GM12874 (cell line): ENCODE measurements at regions not wholly inside any gene's neighbourhood (a gene's known extent, or its start where the extent isn't known, plus 50 kb on each side); places are given as distances from the start of the nearest gene placed in this dataset.

Experiments used
- TF ChIP-seq, protein P1 (sequence below): IDR thresholded peaks from 2 replicates; pipeline ENCODE4 v1.5.1; 2011; ENCODE audit warnings: low read depth, mild to moderate bottlenecking, control low read depth, low read length, moderate library complexity; ENCODE audit not compliant: insufficient read depth

DNA sequence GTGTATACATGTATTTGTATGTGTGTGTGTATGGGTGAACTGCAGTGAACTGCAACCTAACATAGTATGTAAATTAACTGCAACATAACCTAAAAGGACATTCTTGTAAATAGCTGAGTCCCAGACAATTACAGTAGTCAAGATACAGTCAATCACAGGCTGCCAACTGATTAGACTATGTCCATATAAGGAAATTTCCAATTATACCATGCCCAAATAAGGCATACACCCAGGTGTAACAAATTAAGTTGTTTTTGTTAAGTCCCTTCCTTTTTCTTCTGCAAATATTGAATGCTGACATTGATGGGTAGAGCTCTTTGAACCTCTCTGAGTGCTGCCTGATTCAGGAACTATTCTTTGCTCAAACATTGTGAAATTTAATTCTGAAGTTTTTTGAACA is 594.6 kb upstream of the FAM174A start:
- TF ChIP-seq, protein P1, sequence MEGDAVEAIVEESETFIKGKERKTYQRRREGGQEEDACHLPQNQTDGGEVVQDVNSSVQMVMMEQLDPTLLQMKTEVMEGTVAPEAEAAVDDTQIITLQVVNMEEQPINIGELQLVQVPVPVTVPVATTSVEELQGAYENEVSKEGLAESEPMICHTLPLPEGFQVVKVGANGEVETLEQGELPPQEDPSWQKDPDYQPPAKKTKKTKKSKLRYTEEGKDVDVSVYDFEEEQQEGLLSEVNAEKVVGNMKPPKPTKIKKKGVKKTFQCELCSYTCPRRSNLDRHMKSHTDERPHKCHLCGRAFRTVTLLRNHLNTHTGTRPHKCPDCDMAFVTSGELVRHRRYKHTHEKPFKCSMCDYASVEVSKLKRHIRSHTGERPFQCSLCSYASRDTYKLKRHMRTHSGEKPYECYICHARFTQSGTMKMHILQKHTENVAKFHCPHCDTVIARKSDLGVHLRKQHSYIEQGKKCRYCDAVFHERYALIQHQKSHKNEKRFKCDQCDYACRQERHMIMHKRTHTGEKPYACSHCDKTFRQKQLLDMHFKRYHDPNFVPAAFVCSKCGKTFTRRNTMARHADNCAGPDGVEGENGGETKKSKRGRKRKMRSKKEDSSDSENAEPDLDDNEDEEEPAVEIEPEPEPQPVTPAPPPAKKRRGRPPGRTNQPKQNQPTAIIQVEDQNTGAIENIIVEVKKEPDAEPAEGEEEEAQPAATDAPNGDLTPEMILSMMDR = no peak

DNA sequence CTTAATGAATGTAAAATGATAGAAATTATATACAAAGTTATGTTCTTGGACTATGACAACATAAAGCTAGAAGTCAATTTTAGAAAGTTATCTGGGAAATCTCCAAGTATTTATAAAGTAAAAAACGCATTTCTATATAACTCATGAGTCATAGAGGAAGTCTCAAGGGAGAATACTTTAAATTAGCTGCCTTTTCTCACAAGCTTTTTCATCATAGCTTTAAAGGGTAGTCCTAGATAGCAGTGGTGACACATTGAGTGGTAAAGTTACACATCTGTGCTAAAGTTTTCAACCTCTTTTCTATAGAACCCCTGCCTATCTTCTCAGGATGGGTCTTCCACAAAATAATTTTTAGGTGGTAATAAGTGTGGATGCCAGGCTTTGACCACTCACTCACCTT is 598.3 kb upstream of the FAM174A start:
- TF ChIP-seq, protein P1 = no peak

DNA sequence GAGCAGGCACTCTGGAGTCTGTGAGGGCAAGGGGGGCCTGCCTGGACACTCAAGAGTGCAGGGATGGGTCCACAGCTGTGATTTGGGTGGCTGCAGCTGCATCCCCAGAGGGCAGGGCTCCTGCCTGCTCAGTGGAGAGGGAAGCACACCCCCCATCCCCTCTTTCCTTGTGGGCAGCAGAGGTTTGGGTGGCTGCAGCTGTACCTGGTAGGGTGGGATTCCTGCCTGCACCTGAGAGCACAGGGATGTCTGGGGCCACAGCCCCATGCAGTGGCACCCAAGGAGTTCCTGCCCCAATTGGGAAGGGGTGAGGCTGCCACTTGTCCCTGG is 605.4 kb upstream of the FAM174A start:
- TF ChIP-seq, protein P1 = no peak

DNA sequence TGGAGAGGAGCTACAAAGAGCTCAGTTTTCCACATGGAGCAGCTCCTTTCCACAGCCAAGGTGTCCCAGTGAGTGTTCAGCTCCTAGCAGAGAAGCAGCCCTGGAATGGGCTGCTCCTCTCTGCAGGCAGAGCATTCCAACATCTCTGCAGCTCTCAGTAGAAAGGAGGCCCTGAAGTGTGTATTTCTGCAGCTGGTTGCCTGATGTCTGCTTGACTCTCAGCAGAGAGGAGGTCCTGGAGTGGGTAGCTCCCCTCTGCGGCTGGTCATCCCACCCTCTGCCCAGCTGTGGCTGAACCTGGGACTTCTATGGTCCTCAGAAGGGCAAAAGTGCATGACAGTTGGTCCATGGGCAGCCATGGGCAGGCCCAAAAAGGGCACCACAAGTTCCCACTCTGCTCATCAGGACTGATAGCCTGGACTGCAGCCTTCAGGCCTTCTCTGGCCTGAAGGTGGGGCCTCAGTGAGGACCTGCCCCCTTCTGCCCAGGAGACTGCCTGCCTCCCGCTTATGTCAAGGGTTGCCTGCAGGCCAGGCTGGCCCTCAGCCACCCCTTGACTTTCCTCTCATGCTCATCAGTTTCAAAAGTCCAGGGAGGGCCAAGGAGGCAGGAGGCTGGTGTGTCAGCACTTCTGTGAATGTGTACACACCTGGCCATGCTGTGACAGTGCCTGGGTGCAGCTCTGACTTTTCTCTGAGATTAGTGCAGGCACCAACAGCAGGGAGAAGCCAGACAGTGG is 605.9 kb upstream of the FAM174A start:
- TF ChIP-seq, protein P1 = no peak

DNA sequence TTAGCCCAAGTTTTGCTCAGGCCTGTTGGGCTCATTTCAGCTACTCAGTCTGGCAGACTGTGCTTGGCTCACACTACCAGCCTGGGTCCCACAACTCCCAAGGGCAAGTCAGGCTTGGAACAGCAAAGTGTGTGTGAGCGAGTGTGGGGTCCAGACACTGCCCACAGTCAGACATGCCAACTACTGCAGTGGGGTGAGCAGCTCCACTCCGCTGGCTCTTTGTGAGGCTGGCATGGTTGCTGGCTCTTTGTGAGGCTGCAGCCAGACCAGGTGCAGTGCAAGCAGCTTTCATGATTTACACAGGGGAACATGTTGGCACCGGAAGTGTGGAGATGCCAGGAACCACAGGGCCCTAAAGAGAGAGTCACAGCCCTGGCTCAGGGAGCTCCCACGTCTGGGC is 606.7 kb upstream of the FAM174A start:
- TF ChIP-seq, protein P1 = no peak

DNA sequence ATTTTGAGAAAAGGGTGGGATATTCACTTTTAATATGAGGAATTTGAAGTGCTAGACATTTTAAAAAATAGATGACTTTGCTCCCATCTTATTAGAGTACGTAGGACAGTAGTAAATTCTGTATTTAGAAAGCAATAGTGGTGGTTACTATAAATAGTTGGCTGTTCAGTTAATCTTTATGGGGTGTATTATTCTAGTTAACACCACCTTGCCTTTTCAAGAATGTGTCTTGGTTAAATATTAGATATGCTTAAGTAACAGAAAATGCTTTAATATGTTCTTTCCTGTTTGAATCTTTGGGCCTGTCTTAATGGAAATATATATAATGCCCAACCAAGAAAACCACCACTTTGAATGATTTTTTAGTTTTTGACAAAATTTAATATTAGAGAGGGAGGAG is 608.7 kb upstream of the FAM174A start:
- TF ChIP-seq, protein P1 = no peak

DNA sequence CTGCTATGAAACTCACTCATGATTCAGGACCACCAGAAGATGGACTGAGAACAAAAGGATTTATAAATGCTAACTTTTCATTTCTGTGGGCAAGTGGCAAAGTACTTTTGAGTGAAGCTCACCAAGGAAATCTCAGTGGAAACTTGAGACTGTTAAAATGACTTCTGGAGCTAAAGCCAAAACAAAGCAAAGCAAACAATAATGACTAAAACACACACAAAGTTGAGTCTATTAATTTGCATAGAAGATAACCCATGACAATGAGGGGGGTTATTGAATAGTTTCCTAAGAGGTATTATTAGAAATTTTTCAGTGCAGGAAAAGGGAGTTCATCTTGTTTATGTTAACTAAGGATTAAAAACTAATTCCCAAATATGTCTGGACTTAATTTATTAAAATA is 612.8 kb upstream of the FAM174A start:
- TF ChIP-seq, protein P1 = no peak
